ENCODE measurements at regions not wholly inside any gene's neighbourhood (a gene's known extent, or its start where the extent isn't known, plus 50 kb on each side); places are given as distances from the start of the nearest gene placed in this dataset.

DNA sequence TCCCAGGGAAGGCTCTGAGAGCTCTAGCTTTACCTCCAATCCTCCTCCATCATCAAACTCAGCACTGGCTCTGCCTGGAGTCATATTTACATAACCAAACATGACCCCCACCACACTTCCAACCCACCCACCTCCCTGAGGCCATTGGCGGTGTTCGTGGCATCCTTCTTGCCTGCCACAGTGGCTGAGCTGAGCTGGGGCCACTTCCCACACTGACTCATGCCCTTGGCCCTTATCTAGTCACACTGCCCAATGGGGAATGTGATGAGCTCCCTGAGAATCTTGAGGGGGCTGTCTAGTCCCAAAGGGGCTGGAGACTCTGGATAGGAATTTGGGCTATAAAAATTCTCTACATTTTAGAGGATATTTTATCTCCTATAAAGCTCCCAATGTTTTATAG, 230.9 kb upstream of the IRF2BP2 start:
- no peak overlapping the region for H3K4me3 ChIP-seq (ENCODE audit: low read depth, poor library complexity, severe bottlenecking)
- 76 to 81% methylated on average over 2 of the region's 2 CpGs for WGBS, 2 donors
- intact Hi-C loops (cut with DNase I; ENCODE audit: low total_unique reads) = no loop called here
- peak in 1 of 2 donors; percentile 75 for DNase-seq (ENCODE audit: low spot score in 2 of 2)
- no peak for TF ChIP-seq POLR2A (IDR thresholded peaks at IDR 0.05)
- TF ChIP-seq, protein P1, sequence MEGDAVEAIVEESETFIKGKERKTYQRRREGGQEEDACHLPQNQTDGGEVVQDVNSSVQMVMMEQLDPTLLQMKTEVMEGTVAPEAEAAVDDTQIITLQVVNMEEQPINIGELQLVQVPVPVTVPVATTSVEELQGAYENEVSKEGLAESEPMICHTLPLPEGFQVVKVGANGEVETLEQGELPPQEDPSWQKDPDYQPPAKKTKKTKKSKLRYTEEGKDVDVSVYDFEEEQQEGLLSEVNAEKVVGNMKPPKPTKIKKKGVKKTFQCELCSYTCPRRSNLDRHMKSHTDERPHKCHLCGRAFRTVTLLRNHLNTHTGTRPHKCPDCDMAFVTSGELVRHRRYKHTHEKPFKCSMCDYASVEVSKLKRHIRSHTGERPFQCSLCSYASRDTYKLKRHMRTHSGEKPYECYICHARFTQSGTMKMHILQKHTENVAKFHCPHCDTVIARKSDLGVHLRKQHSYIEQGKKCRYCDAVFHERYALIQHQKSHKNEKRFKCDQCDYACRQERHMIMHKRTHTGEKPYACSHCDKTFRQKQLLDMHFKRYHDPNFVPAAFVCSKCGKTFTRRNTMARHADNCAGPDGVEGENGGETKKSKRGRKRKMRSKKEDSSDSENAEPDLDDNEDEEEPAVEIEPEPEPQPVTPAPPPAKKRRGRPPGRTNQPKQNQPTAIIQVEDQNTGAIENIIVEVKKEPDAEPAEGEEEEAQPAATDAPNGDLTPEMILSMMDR (IDR thresholded peaks at IDR 0.05) = no peak

DNA sequence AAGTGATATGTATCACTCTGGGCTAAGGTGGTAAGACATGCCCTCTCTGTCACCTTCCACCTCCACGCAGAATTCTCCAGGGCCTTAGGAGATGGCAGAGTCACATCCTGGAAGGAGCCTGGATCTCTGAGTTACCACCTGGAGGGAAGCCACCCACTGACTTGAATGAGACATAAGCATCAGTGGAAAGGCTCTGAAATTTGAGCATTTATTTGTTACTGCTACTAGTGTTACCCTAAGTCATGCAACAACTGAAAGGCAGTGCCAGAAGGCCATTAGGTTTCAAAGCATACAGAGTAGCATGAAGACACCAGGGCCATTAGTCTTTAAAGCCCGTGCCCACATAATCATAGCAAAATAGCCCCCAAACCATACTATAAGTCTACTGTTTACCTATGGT, 230.3 kb upstream of the IRF2BP2 start:
- 90 to 97% methylated on average over 2 of the region's 2 CpGs for WGBS, 2 donors
- H3K4me3 ChIP-seq (ENCODE audit: low read depth, poor library complexity, severe bottlenecking) = no peak overlapping the region
- no peak for DNase-seq (ENCODE audit: low spot score in 2 of 2)
- intact Hi-C loops (cut with DNase I; ENCODE audit: low total_unique reads) = no loop called here
- TF ChIP-seq, protein P1 (IDR thresholded peaks at IDR 0.05) = no peak
- TF ChIP-seq POLR2A (IDR thresholded peaks at IDR 0.05) = no peak

DNA sequence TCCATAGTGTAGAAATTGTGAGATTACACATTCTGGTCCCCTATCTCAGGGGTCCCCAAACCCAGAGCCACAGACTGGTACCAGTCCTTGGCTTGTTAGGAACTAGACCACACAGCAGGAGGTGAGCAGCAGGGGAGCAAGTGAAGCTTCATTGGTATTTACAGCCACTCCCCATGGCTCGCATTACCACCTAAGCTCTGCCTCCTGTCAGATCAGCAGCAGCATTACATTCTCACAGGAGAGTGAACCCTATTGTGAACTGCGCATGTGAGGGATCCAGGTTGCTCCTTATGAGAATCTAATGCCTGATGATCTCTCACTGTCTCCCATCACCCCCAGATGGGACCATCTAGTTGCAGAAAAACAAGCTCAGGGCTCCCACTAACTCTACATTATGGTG, 229.7 kb upstream of the IRF2BP2 start:
- TF ChIP-seq, protein P1 (IDR thresholded peaks at IDR 0.05) = no peak
- TF ChIP-seq POLR2A (IDR thresholded peaks at IDR 0.05) = no peak
- intact Hi-C loops (cut with DNase I; ENCODE audit: low total_unique reads) = no loop called here
- DNase-seq (ENCODE audit: low spot score in 2 of 2) = peak in 1 of 2 donors; percentile 28
- WGBS, 2 donors = 90 to 100% methylated on average over 2 of the region's 2 CpGs
- no peak overlapping the region for H3K4me3 ChIP-seq (ENCODE audit: low read depth, poor library complexity, severe bottlenecking)

DNA sequence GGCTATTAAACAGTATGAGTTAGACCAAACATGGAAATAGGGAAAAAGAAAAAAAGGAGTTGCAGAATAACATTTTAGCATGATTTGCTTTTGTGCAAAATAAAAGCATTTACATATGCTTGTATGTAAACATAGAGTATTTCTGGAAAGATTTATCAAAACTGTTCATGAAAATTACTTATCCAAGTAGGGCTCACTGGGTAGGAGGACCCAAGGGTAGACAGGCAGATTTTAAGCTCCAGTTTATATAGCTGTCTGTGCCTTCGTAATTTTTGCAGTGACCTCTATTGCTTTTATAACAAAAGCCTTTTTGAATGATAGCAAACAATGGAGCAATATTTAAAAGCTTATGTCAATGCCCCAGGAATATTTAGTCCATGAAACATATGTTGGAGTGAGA, 228.8 kb upstream of the IRF2BP2 start:
- intact Hi-C loops (cut with DNase I; ENCODE audit: low total_unique reads) = no loop called here
- 89 to 90% methylated on average over 1 of the region's 1 CpG for WGBS, 2 donors
- DNase-seq (ENCODE audit: low spot score in 2 of 2) = no peak
- no peak overlapping the region for H3K4me3 ChIP-seq (ENCODE audit: low read depth, poor library complexity, severe bottlenecking)
- no peak for TF ChIP-seq POLR2A (IDR thresholded peaks at IDR 0.05)
- TF ChIP-seq, protein P1 (IDR thresholded peaks at IDR 0.05) = no peak

DNA sequence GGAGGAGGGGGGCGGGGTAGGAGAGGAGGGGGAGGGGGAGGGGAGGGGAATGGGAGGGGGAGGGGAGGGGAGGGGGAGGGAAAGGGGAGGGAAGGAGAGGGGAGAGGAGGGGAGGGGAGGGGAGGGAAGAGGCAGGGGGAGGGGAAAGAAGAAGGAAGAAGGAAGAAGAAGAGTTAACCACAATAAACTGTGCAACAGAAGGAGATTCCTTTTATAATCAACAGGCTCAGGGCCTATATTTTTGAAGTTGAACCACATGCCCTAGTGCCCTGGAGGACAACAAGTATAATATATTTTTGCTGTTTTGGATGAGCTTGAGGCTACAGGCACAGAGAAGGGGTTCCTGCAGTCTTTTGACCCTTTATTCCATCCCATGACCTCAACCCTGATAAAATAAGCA, 228.2 kb upstream of the IRF2BP2 start:
- H3K4me3 ChIP-seq (ENCODE audit: low read depth, poor library complexity, severe bottlenecking) = no peak overlapping the region
- intact Hi-C loops (cut with DNase I; ENCODE audit: low total_unique reads) = no loop called here
- WGBS, 2 donors = no CpG with 5 or more reads among the region's 1 CpG
- no peak for DNase-seq (ENCODE audit: low spot score in 2 of 2)
- TF ChIP-seq POLR2A (IDR thresholded peaks at IDR 0.05) = no peak

DNA sequence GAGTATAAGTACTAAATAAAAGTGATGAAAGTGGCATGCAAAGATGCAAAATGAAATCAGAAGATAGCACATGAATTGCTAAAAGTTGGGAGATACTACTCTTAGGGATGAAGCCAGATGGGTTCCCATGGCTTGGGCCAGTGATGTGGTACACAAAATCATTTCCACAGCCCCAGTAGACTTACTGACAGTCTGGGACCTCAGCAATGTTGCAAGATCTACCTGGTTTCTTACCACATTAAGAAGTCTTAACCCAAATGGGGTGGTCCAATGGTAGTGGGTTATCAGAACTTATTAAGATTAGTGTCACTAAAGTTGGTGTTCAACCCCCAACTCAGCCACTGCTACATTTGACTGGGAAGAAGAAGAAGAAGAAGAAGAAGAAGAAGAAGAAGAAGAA, 227.7 kb upstream of the IRF2BP2 start:
- intact Hi-C loops (cut with DNase I; ENCODE audit: low total_unique reads) = no loop called here
- no peak for TF ChIP-seq POLR2A (IDR thresholded peaks at IDR 0.05)
- TF ChIP-seq, protein P1 (IDR thresholded peaks at IDR 0.05) = no peak
- no peak overlapping the region for H3K4me3 ChIP-seq (ENCODE audit: low read depth, poor library complexity, severe bottlenecking)
- DNase-seq (ENCODE audit: low spot score in 2 of 2) = peak in 1 of 2 donors; percentile 18
